Epithelial cell of prostate (primary cell): ENCODE measurements at regions not wholly inside any gene's neighbourhood (a gene's known extent, or its start where the extent isn't known, plus 50 kb on each side); places are given as distances from the start of the nearest gene placed in this dataset.
"Not testable (repeated sequence)": the region's sequence is repeated elsewhere in the genome, so short reads cannot be mapped to it uniquely, and the experiment has no call there.

Experiments
- DNase-seq: peaks from one replicate; pipeline ENCODE4 v3.0.0-alpha.2; 2011; ENCODE audit warnings: low read depth, low spot score
- H3K27ac ChIP-seq: fragments of 450-650 bp; 2 replicates; pipeline ENCODE4 v1.5.1; 2017; ENCODE audit warnings: mild to moderate bottlenecking

GRCh38 chr5:98309785-98310598 is 463.5 kb upstream of the RGMB start:
- peak; percentile 86 for DNase-seq
- H3K27ac ChIP-seq = peak overlapping the region; percentile 98

GRCh38 chr5:98314292-98314691 is 459.2 kb upstream of the RGMB start:
- DNase-seq = peak; percentile 37
- H3K27ac ChIP-seq = peak overlapping the region; percentile 88

- DNase-seq = no peak
- no peak overlapping the region for H3K27ac ChIP-seq
Measured at GRCh38 chr5:98318386-98318785, 455.1 kb upstream of the RGMB start.

- no peak overlapping the region for H3K27ac ChIP-seq
- DNase-seq = no peak
Measured at GRCh38 chr5:98319299-98320011, 454.0 kb upstream of the RGMB start.

- H3K27ac ChIP-seq = no peak overlapping the region
- DNase-seq = no peak
Measured at GRCh38 chr5:98320343-98320742, 453.1 kb upstream of the RGMB start.

GRCh38 chr5:98321361-98321760 is 452.1 kb upstream of the RGMB start:
- no peak overlapping the region for H3K27ac ChIP-seq
- DNase-seq = no peak

GRCh38 chr5:98325187-98325586 is 448.3 kb upstream of the RGMB start:
- not testable (repeated sequence) for DNase-seq, H3K27ac ChIP-seq

GRCh38 chr5:98328015-98328414 is 445.4 kb upstream of the RGMB start:
- no peak overlapping the region for H3K27ac ChIP-seq
- DNase-seq = no peak

GRCh38 chr5:98330871-98331270 is 442.6 kb upstream of the RGMB start:
- H3K27ac ChIP-seq = no peak overlapping the region
- DNase-seq = no peak

- H3K27ac ChIP-seq = no peak overlapping the region
- DNase-seq = no peak
Measured at GRCh38 chr5:98333921-98334320, 439.5 kb upstream of the RGMB start.

- no peak overlapping the region for H3K27ac ChIP-seq
- no peak for DNase-seq
Measured at GRCh38 chr5:98334946-98335345, 438.5 kb upstream of the RGMB start.

GRCh38 chr5:98339141-98339848 is 434.2 kb upstream of the RGMB start:
- DNase-seq = no peak

GRCh38 chr5:98341038-98342032 is 432.1 kb upstream of the RGMB start:
- no peak for DNase-seq
- H3K27ac ChIP-seq = no peak overlapping the region

More at GRCh38 chr5:98339141-98339848, 434.2 kb upstream of the RGMB start:
- H3K27ac ChIP-seq = no peak overlapping the region

- not testable (repeated sequence) for H3K27ac ChIP-seq
Measured at GRCh38 chr5:98342958-98343660, 430.4 kb upstream of the RGMB start.

GRCh38 chr5:98349251-98349989 is 424.0 kb upstream of the RGMB start:
- DNase-seq = peak; percentile 16
- H3K27ac ChIP-seq = peak overlapping the region; percentile 69

More at GRCh38 chr5:98342958-98343660, 430.4 kb upstream of the RGMB start:
- DNase-seq = not testable (repeated sequence)

- DNase-seq = no peak
- peak overlapping the region; percentile 69 for H3K27ac ChIP-seq
Measured at GRCh38 chr5:98349990-98350365, 423.5 kb upstream of the RGMB start.

- no peak overlapping the region for H3K27ac ChIP-seq
- no peak for DNase-seq
Measured at GRCh38 chr5:98354922-98355321, 418.5 kb upstream of the RGMB start.

GRCh38 chr5:98360548-98360947 is 412.9 kb upstream of the RGMB start:
- DNase-seq = no peak
- H3K27ac ChIP-seq = no peak overlapping the region
